ENCODE measurements at regions not wholly inside any gene's neighbourhood (a gene's known extent, or its start where the extent isn't known, plus 50 kb on each side); places are given as distances from the start of the nearest gene placed in this dataset.

- DNase-seq (ENCODE audit: low spot score), result no peak
These were observed 491.9 kb upstream of the KCNMB2 start for GRCh38 chr3:178044320-178044719.

DNA sequence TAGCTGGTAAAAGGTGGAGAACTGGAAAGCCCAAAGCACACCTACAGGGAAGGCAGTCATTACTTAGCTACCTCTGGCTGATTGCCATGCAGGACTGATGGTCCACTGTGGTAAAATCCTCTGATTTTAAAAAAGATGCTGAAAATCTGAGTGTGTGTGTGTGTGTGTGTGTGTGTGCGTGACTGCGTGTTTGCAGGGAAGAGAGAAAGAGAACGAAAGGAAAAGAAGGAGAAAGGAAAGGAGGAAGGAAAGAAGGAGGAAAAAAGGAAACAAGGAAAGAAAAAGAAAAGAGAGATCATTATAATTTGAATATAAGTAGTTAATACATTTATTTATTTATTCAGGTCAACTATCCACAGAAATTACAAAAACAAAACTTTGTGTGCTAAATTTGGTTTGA is 488.7 kb upstream of the KCNMB2 start:
- DNase-seq (ENCODE audit: low spot score), result no peak

GRCh38 chr3:178048768-178049167 is 487.5 kb upstream of the KCNMB2 start:
- DNase-seq (ENCODE audit: low spot score), result no peak

DNA sequence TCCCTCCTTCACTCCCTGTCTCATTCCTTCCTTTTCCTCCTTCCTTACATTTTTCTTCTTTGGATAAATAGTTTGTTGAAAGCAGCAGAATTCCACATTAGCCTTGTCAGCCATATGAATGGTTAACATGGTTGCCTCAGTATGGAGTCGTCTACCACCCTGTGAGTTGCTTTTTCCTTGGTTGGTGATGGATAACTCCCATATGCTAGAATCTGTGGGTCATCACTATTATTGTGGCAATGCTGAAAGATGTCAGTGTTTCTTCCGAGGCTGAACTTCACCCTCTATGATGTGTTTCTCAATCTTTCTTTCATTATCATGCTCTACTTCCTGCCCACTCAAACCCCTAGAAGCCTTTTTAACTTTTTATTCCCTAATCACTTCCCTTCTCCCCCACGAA is 481.8 kb upstream of the KCNMB2 start:
- DNase-seq (ENCODE audit: low spot score), result no peak

GRCh38 chr3:178055939-178056338 is 480.3 kb upstream of the KCNMB2 start:
- DNase-seq (ENCODE audit: low spot score), result no peak

- DNase-seq (ENCODE audit: low spot score), result no peak
These were observed 479.4 kb upstream of the KCNMB2 start for GRCh38 chr3:178056868-178057267.

- DNase-seq (ENCODE audit: low spot score), result no peak
These were observed 477.6 kb upstream of the KCNMB2 start for GRCh38 chr3:178058629-178059028.

DNA sequence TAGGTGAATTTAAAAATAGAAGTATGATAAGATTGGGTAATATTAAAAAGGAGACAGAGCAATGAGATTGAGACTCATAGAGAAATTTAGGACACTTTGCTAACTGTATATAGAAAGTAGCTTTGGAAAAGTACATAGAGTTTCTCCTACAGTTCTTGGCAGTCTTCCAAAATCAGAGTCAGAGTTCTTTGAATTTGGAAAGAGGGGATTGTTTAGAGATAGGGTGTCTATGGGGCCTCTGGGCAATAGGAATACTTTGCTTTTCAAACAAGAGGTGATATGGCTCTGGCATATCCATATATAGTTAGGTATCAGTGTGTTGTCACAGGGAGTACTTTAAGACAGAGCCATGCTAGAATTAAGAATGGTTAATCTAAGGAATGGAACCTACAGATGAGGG is 477.1 kb upstream of the KCNMB2 start:
- DNase-seq (ENCODE audit: low spot score), result no peak

- no peak for DNase-seq (ENCODE audit: low spot score)
These were observed 476.4 kb upstream of the KCNMB2 start for GRCh38 chr3:178059836-178060235.

DNA sequence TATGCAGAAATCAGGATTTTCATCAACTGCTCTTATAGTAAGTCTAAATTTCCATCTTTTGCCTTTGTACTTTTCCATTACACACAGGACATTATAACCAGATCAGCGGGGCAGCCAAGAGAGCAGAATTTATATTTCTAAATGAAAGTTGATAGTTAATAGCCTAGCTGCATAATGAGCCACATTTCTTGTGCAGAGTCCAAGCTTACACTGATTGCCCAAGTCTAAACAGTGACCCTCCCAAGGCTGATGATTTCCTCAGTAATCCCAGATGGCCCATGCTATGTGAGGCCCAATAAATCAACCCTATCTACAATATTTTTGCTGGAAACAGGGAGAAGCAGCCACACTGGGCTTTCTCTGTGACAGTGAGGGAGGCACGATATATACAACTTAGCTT is 475.8 kb upstream of the KCNMB2 start:
- DNase-seq (ENCODE audit: low spot score), result no peak

DNA sequence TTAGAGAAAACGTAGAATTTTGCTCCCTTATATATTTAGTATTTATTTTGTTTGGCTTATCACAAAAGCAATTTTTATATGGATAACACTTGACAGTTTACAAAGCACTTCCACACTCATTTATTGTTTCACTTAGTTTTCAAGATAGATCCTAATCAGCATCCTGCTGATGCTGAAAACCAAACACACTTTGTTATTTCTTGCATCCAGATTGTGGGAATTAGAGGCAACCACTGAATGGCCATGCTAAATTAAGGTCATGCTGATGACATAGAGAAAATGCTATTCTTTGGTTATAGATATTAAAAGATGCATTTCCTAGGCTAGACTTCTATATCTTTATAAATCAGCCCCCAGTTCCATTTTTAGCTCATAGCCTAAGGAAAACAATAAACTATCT is 474.1 kb upstream of the KCNMB2 start:
- no peak for DNase-seq (ENCODE audit: low spot score)

DNA sequence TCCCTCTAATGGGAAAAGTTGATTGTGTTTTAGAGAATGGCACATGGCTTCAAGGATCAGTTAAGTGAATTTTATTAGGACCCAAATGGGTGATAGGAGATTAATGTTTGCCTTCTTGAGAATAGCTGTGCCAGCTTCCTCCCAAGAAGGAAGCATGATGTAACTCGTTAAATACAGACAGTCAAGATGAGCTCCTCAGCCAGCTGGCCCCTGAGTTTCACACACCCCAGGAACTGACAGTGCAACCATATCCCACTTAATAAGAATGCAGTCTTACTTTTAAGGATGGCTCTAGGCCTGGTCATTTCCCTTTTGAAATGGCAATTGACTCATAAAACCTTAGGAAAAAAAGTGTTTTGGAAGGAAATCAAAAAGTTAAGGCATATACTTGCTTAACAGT is 472.8 kb upstream of the KCNMB2 start:
- DNase-seq (ENCODE audit: low spot score), result no peak

GRCh38 chr3:178067721-178068120 is 468.5 kb upstream of the KCNMB2 start:
- no peak for DNase-seq (ENCODE audit: low spot score)

DNA sequence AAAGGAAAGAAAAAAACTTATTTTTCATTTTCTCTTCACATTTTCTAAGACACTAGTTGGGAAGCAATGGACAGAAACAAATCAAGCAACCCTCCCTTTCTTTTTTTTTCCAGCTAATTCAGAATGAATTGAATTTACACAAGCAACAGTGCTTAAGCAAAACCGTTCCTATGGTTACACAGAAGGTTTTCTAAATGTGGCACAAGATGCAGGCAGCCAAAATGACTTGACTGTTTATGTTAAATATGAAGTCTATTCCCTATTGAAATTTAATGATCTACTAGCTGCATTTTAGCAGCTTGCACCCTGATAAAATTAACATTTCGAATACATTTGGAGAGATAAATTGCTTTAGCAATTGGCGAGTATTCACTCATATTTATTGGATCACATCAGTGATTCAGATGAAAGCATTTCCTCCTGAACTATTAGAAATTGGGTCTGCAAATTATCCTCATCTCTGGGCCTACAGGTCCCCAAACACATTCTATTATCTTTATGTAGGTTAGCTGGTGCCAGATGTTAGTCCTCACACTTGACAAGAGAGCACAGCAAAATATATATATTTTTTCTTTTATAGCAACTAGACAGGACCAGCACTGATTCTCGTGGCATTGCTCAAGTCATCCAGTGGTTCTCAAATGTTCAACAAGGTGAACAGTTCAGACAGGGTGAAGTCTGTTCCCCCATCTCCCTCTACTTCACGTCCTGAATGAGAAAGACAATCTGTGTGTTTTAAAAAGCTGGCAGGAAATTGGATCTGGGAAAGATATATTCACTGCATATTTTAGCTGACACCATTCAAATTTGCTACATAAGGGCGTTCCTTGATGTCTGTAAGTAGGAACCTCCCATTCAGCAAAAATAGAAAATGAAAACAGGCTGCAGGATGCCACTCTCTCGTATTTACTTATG is 463.6 kb upstream of the KCNMB2 start:
- no peak for DNase-seq (ENCODE audit: low spot score)

DNA sequence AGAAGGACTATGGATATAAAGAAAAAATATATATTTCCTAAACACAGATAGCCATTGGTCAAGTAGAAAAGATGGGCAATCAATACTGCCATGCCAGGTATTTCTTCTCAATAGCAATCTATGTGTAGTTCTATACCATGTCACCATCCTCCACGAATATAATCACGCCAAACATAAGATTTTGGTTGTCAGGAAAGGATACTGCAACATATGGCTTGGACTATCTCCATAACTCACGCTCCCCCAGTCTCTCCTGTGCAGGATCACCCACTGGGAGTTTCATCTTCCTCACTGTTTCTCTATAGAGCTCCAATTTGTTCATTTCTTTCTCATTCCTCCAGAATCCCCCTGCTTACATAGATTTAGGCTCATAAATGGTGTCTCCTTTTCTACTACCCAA is 462.9 kb upstream of the KCNMB2 start:
- no peak for DNase-seq (ENCODE audit: low spot score)

DNA sequence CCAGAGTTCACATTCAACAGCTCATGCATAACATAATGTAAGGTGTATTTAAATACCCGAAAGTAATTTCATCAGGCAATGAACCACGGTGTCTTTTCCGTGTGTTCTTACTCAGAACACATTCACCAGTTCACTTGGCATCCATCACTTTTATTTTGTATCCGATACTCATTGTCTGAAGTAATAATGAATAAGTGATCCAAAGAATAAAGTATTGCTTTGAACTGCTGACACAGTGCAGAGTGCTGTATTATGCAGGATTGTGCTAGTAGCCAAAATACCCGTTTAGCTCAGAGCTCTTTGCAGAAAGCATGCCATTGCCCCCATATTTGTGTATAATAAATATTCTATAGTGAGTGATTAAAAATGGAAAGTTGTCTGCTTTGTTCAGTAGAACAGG is 460.9 kb upstream of the KCNMB2 start:
- no peak for DNase-seq (ENCODE audit: low spot score)

- no peak for DNase-seq (ENCODE audit: low spot score)
These were observed 457.3 kb upstream of the KCNMB2 start for GRCh38 chr3:178078953-178079352.

- DNase-seq (ENCODE audit: low spot score), result no peak
These were observed 456.3 kb upstream of the KCNMB2 start for GRCh38 chr3:178079966-178080365.

GRCh38 chr3:178082326-178082906 is 453.8 kb upstream of the KCNMB2 start:
- no peak for DNase-seq (ENCODE audit: low spot score)

GRCh38 chr3:178083906-178084866 is 452.1 kb upstream of the KCNMB2 start:
- DNase-seq (ENCODE audit: low spot score), result peak; percentile 64

DNA sequence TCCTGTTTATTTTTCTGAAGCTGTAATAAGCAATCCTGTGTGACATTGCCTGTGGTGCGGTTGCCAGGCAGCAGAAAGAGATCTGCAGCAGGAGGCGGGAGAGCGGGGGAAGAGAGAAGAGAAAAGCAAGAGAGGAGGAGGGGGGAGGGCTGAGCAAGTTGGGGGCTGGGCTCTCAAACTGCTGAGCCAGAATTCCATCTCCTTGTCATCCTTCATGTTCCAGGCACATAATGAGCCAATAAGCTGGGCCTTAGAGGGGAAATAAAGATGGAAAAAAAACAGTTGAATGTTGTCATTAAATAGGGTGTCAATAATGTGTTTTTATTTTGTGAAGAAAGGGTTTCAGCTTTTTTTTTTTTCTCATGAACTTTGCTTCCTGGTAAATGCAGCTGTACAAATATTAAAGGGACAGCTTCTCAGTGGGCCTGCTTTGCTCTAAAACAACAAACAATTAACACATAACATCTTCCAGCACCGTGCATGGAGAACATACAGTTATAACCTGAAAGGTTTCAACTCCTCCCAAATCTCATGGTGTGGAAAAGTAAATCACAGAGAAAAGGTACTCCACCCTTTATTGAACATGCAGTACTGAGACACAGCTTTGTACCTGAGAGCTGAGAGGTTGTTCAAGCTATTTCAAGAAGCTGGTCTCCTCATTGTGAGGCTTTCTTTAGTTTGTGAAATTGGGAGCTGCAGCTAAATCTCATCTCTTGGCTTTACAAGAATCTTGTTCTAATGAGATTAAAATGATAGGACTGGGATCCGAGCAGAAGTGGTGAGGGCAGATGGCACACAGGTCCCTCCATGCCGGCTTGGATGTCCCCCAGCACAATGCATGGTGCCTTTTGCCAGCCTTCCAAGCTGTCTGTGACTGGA is 451.1 kb upstream of the KCNMB2 start:
- DNase-seq (ENCODE audit: low spot score), result peak; percentile 89
